PFSK-1 (cell line): ENCODE measurements at regions not wholly inside any gene's neighbourhood (a gene's known extent, or its start where the extent isn't known, plus 50 kb on each side); places are given as distances from the start of the nearest gene placed in this dataset.

Experiments used
- POLR2AphosphoS5 ChIP-seq: IDR thresholded peaks from 2 replicates; pipeline ENCODE4 v1.6.1; 2012; ENCODE audit warnings: low read depth, mild to moderate bottlenecking, control low read depth, low read length, moderate library complexity
- TF ChIP-seq, protein P1 (sequence below), 2 experiments: IDR thresholded peaks; 2 replicates each; pipeline versions ENCODE4 v1.6.1 to v1.8.0; 2011 to 2012; ENCODE audit warnings: low read depth in 2 of 2, low read length in 2 of 2, control low read depth in 1 of 2, inconsistent platforms in 1 of 2, mild to moderate bottlenecking in 1 of 2, moderate library complexity in 1 of 2; ENCODE audit not compliant: insufficient read depth in 1 of 2

DNA sequence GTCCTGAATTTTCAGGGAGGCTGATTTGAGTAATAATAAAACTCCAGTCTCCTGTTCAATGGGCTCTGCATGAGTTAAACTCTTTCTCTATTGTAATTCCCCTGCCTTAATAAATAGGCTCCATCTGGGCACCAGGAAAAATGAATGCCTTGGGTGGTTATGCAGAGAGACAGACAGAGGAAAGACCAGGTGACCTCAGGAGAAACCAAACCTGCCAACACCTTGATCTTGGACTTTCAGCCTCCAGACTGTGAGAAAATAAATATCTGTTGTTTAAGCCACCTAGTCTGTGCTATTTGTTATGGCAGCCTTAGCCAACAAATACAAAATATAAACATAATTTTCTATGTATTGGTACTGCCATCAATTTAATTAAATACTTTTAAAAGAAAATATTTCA lies 64.8 kb upstream of the RAP2B start:
- TF ChIP-seq, protein P1, sequence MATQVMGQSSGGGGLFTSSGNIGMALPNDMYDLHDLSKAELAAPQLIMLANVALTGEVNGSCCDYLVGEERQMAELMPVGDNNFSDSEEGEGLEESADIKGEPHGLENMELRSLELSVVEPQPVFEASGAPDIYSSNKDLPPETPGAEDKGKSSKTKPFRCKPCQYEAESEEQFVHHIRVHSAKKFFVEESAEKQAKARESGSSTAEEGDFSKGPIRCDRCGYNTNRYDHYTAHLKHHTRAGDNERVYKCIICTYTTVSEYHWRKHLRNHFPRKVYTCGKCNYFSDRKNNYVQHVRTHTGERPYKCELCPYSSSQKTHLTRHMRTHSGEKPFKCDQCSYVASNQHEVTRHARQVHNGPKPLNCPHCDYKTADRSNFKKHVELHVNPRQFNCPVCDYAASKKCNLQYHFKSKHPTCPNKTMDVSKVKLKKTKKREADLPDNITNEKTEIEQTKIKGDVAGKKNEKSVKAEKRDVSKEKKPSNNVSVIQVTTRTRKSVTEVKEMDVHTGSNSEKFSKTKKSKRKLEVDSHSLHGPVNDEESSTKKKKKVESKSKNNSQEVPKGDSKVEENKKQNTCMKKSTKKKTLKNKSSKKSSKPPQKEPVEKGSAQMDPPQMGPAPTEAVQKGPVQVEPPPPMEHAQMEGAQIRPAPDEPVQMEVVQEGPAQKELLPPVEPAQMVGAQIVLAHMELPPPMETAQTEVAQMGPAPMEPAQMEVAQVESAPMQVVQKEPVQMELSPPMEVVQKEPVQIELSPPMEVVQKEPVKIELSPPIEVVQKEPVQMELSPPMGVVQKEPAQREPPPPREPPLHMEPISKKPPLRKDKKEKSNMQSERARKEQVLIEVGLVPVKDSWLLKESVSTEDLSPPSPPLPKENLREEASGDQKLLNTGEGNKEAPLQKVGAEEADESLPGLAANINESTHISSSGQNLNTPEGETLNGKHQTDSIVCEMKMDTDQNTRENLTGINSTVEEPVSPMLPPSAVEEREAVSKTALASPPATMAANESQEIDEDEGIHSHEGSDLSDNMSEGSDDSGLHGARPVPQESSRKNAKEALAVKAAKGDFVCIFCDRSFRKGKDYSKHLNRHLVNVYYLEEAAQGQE (IDR thresholded peaks at IDR 0.05; ENCODE audit: insufficient read depth in 1 of 2, low read depth in 2 of 2, low read length in 2 of 2), result no peak
- no peak for TF ChIP-seq POLR2AphosphoS5
